Karpas-422 (cell line): ENCODE measurements at regions not wholly inside any gene's neighbourhood (a gene's known extent, or its start where the extent isn't known, plus 50 kb on each side); places are given as distances from the start of the nearest gene placed in this dataset.

ENCODE experiments used
- DNase-seq: peaks from one replicate; pipeline ENCODE4 v3.0.0-alpha.2; 2015
- H2AFZ ChIP-seq: fragments of 200-600 bp; sonication (generic); 2 replicates; pipeline ENCODE4 v1.6.1; 2014; ENCODE audit warnings: antibody characterized with exemption, low read length, mixed read lengths
- H3K27ac ChIP-seq: fragments of 200-600 bp; sonication (generic); 2 replicates; pipeline ENCODE4 v1.5.1; 2014; ENCODE audit warnings: mild to moderate bottlenecking, low read length, moderate library complexity
- H3K27me3 ChIP-seq: fragments of 200-600 bp; sonication (generic); 2 replicates; pipeline ENCODE4 v1.6.1; 2014; ENCODE audit warnings: low read length, mixed read lengths
- H3K36me3 ChIP-seq: fragments of 200-600 bp; sonication (generic); 2 replicates; pipeline ENCODE4 v1.6.1; 2014; ENCODE audit warnings: low read length, mixed read lengths; ENCODE audit not compliant: insufficient read depth
- H3K4me1 ChIP-seq: fragments of 200-600 bp; sonication (generic); 2 replicates; pipeline ENCODE4 v1.6.1; 2014; ENCODE audit warnings: mild to moderate bottlenecking, low read length, mixed read lengths
- H3K4me2 ChIP-seq: fragments of 200-600 bp; sonication (generic); 2 replicates; pipeline ENCODE4 v1.6.1; 2014; ENCODE audit warnings: low read length, low read depth, mild to moderate bottlenecking; ENCODE audit not compliant: poor library complexity, severe bottlenecking
- H3K4me3 ChIP-seq: fragments of 200-600 bp; sonication (generic); 2 replicates; pipeline ENCODE4 v1.5.1; 2014; ENCODE audit warnings: mild to moderate bottlenecking, antibody characterized with exemption, low read length, mixed read lengths
- H3K79me2 ChIP-seq: fragments of 200-600 bp; sonication (generic); 2 replicates; pipeline ENCODE4 v1.6.1; 2014; ENCODE audit warnings: mild to moderate bottlenecking, low read length, mixed read lengths
- H3K9ac ChIP-seq: fragments of 200-600 bp; sonication (generic); 2 replicates; pipeline ENCODE4 v1.6.0; 2014; ENCODE audit warnings: low read length
- H3K9me2 ChIP-seq: fragments of 200-600 bp; sonication (generic), shearing (Covaris generic); replicated peaks from 2 replicates; pipeline ENCODE4 v1.6.0; 2014; ENCODE audit warnings: mild to moderate bottlenecking, low read length, moderate library complexity; ENCODE audit not compliant: insufficient read depth
- H3K9me3 ChIP-seq: fragments of 300-700, 200-600 bp; sonication (generic); 2 replicates; pipeline ENCODE4 v1.6.1; 2014; ENCODE audit warnings: low read length, mixed read lengths
- H4K20me1 ChIP-seq: fragments of 200-600 bp; sonication (generic); 2 replicates; pipeline ENCODE4 v1.6.1; 2014; ENCODE audit warnings: mild to moderate bottlenecking, antibody characterized with exemption, low read length, low read depth; ENCODE audit not compliant: insufficient read depth

GRCh38 chr2:147122944-147123343, 721.9 kb upstream of the ACVR2A start:
- H3K4me3 ChIP-seq, result no peak overlapping the region
- no peak for DNase-seq
- H3K79me2 ChIP-seq, result no peaks in the 10 kb centered on the region
- H3K36me3 ChIP-seq, result no peaks in the 10 kb centered on the region
- H4K20me1 ChIP-seq, result no peaks in the 10 kb centered on the region
- H3K4me1 ChIP-seq, result no peaks in the 10 kb centered on the region
- no peak overlapping the region for H3K4me2 ChIP-seq
- H2AFZ ChIP-seq, result no peak overlapping the region
- no peak overlapping the region for H3K27ac ChIP-seq
- peaks cover 5% of the 10 kb centered on the region; the same call in 1 of the 2 replicates for H3K9me3 ChIP-seq
- no peak overlapping the region for H3K9ac ChIP-seq
- no peaks in the 10 kb centered on the region for H3K27me3 ChIP-seq
- H3K9me2 ChIP-seq, result no peaks in the 10 kb centered on the region

DNA sequence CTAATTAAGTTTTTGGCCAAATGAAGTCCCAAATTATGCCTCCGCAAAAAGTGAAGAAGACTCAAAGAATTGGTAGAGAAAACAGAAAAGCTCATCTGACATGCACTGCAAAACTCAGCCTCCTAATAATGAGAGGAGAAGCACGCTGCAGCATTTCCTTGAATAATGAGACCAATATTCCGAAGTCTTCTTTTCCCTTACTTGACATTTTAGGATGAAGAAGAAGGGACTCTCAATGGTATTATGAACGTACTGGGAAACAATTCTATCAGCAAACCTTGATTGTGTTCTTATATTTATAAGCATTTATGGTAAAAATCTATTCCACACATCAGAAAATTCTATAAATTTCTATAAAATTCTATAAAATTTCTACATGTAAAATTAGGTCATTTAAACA, 733.9 kb upstream of the ACVR2A start:
- Histone ChIP-seq H3K36me3 (no peaks in the 10 kb centered on the region), H2AFZ (no peak overlapping the region), H3K4me1 (no peaks in the 10 kb centered on the region), H3K79me2 (no peaks in the 10 kb centered on the region), H4K20me1 (no peaks in the 10 kb centered on the region), H3K4me3 (no peak overlapping the region), H3K9me2 (no peaks in the 10 kb centered on the region), H3K9me3 (no peaks in the 10 kb centered on the region), H3K27ac (no peak overlapping the region), H3K27me3 (no peaks in the 10 kb centered on the region; the same call in 1 of the 2 replicates), H3K9ac (no peak overlapping the region), H3K4me2 (no peak overlapping the region)
- DNase-seq, result no peak

DNA sequence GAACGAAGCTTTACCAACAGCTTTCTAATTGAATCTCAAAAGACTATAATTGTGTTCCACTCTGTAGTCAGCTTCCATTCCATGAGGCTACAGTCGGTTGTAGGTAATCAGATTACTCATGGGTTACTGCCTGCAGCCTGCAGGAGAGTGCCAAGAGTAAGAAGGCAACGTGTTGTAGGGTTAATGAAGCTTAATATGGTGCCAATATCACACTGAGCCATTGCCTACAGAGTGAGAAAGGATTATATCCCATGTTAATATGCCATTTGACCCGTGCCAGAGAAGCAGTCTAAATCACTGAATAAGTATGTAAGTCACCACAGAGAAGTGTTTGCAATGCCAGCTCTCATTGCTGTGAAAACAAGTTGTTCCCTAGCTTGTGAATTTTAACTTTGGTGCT, 734.5 kb upstream of the ACVR2A start:
- Histone ChIP-seq H3K4me2 (no peak overlapping the region), H3K9me3 (no peaks in the 10 kb centered on the region), H3K36me3 (no peaks in the 10 kb centered on the region), H4K20me1 (no peaks in the 10 kb centered on the region), H3K4me1 (no peaks in the 10 kb centered on the region), H3K4me3 (no peak overlapping the region), H3K9me2 (no peaks in the 10 kb centered on the region), H3K27ac (no peak overlapping the region), H3K79me2 (no peaks in the 10 kb centered on the region), H3K9ac (no peak overlapping the region), H3K27me3 (no peaks in the 10 kb centered on the region; the same call in 1 of the 2 replicates), H2AFZ (no peak overlapping the region)
- no peak for DNase-seq

DNA sequence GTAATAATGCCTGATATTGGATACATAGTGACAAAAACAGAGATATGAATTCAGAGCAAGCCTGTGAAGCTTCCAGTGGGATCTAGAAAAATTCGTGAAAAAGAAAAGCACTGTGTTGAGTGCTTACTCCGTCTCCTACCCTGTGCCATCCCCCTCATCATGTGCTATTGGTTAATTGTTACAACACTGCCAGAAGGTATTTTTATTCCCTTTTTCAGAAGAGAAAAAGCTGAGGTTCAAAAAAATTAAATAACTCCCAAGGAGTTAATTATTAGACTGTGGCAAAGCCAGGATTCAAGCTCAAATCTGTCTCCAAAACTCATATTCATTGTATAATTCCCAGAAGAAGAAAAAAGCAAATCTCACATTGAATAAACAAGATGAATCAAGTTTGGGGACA, 735.5 kb upstream of the ACVR2A start:
- no peak overlapping the region for H3K4me2 ChIP-seq
- H3K27me3 ChIP-seq, result no peaks in the 10 kb centered on the region; the same call in 1 of the 2 replicates
- no peaks in the 10 kb centered on the region for H3K9me2 ChIP-seq
- no peak overlapping the region for H3K4me3 ChIP-seq
- no peak overlapping the region for H2AFZ ChIP-seq
- DNase-seq, result no peak
- no peak overlapping the region for H3K27ac ChIP-seq
- H4K20me1 ChIP-seq, result no peaks in the 10 kb centered on the region
- H3K9me3 ChIP-seq, result no peaks in the 10 kb centered on the region
- no peaks in the 10 kb centered on the region for H3K79me2 ChIP-seq
- no peak overlapping the region for H3K9ac ChIP-seq
- no peaks in the 10 kb centered on the region for H3K36me3 ChIP-seq
- H3K4me1 ChIP-seq, result no peaks in the 10 kb centered on the region

GRCh38 chr2:147108548-147108947, 736.3 kb upstream of the ACVR2A start:
- H3K4me2 ChIP-seq, result no peak overlapping the region

DNA sequence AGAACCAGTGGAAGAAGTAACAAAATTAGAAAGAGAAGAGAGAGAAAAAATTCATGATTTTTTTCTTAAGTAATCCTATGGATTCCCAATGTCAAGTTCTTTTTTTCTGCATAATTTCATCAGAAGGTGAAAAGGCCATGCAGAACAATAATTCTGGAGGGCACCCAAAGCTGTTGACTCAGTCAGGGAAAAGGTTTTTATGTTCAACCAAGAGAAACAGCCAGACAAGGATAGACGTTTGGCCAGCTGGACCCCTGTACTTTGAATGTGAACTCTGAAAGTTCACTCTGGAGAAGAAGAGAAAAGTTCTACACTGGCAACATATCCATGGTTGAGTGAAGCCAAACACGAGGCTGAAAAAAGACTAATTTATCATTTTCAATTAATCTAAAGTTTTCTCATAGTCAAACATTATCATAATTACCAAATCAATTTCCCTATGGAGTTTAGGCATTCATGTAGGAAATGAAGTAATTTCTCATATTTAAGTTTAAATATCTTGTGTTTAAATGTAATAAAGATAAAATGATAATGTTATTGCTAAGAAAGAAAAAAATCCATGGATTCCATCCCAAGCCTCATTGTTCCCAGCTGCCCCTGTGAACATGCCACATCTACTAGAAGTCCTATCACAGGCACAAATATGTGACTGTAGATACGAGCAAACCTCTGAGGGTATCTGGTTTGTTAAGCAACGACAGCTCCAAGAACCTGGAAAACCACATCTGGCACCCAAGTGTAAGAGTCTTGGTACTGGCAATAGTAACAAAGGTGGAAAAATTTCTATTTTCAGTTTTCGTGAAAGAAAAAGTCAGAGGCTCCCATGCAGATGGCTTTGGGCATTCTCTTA, 742.7 kb upstream of the ACVR2A start:
- Histone ChIP-seq H3K4me1 (no peaks in the 10 kb centered on the region), H3K27me3 (no peaks in the 10 kb centered on the region), H3K36me3 (no peaks in the 10 kb centered on the region), H3K4me2 (no peak overlapping the region), H3K9ac (no peak overlapping the region), H2AFZ (no peak overlapping the region), H3K9me3 (no peaks in the 10 kb centered on the region), H3K4me3 (no peak overlapping the region), H4K20me1 (no peaks in the 10 kb centered on the region), H3K79me2 (no peaks in the 10 kb centered on the region), H3K27ac (no peak overlapping the region), H3K9me2 (no peaks in the 10 kb centered on the region)
- DNase-seq, result no peak

More at GRCh38 chr2:147108548-147108947, 736.3 kb upstream of the ACVR2A start:
- H2AFZ ChIP-seq, result no peak overlapping the region
- no peaks in the 10 kb centered on the region for H3K4me1 ChIP-seq
- no peaks in the 10 kb centered on the region for H3K79me2 ChIP-seq
- H3K27ac ChIP-seq, result no peak overlapping the region
- no peak for DNase-seq
- H3K36me3 ChIP-seq, result no peaks in the 10 kb centered on the region
- H3K9me2 ChIP-seq, result no peaks in the 10 kb centered on the region
- H3K9me3 ChIP-seq, result no peaks in the 10 kb centered on the region
- no peak overlapping the region for H3K4me3 ChIP-seq
- no peak overlapping the region for H3K9ac ChIP-seq
- H3K27me3 ChIP-seq, result no peaks in the 10 kb centered on the region; the same call in 1 of the 2 replicates
- H4K20me1 ChIP-seq, result no peaks in the 10 kb centered on the region

DNA sequence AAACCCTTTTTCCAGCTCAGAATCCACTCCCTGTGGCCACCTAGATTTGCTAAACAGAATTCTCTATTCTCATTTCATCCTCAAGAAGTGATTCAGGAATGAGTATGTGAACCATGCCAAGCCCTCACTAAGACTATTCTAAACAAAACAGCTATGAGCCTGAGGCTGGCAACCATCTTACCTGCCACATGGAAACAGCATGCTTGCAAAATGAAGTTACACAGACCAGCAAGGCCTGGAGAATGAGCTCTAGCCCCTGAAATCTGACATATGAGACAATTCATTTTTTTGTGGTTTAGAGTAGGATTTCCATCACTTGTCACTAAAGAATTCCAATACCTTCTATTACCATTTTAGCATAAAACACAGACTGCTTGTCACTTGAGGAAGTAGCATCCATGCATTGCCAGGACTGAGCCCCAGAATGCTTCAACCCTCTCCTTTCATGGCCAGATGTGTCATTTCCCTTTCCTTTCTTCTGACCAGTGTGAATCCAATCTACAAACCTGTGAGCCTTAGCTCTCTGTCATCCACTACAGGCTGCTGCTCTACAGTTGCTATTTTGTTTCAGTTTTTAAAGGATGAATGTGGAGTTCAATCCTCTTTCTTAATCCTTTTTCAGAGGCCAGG, 744.3 kb upstream of the ACVR2A start:
- Histone ChIP-seq H3K4me1 (no peaks in the 10 kb centered on the region), H3K4me3 (no peak overlapping the region), H3K27ac (no peak overlapping the region), H2AFZ (no peak overlapping the region), H3K9ac (no peak overlapping the region), H3K27me3 (no peaks in the 10 kb centered on the region), H4K20me1 (no peaks in the 10 kb centered on the region), H3K9me3 (no peaks in the 10 kb centered on the region), H3K4me2 (no peak overlapping the region), H3K79me2 (no peaks in the 10 kb centered on the region), H3K9me2 (no peaks in the 10 kb centered on the region), H3K36me3 (no peaks in the 10 kb centered on the region)
- DNase-seq, result no peak

GRCh38 chr2:147099845-147100244, 745.0 kb upstream of the ACVR2A start:
- Histone ChIP-seq H3K4me2 (no peak overlapping the region), H4K20me1 (no peaks in the 10 kb centered on the region), H3K4me1 (no peaks in the 10 kb centered on the region), H2AFZ (no peak overlapping the region), H3K9me3 (no peaks in the 10 kb centered on the region), H3K27me3 (no peaks in the 10 kb centered on the region), H3K36me3 (no peaks in the 10 kb centered on the region), H3K9me2 (no peaks in the 10 kb centered on the region), H3K9ac (no peak overlapping the region), H3K79me2 (no peaks in the 10 kb centered on the region), H3K27ac (no peak overlapping the region), H3K4me3 (no peak overlapping the region)
- DNase-seq, result no peak
